ENCODE measurements at regions not wholly inside any gene's neighbourhood (a gene's known extent, or its start where the extent isn't known, plus 50 kb on each side); places are given as distances from the start of the nearest gene placed in this dataset.

DNA sequence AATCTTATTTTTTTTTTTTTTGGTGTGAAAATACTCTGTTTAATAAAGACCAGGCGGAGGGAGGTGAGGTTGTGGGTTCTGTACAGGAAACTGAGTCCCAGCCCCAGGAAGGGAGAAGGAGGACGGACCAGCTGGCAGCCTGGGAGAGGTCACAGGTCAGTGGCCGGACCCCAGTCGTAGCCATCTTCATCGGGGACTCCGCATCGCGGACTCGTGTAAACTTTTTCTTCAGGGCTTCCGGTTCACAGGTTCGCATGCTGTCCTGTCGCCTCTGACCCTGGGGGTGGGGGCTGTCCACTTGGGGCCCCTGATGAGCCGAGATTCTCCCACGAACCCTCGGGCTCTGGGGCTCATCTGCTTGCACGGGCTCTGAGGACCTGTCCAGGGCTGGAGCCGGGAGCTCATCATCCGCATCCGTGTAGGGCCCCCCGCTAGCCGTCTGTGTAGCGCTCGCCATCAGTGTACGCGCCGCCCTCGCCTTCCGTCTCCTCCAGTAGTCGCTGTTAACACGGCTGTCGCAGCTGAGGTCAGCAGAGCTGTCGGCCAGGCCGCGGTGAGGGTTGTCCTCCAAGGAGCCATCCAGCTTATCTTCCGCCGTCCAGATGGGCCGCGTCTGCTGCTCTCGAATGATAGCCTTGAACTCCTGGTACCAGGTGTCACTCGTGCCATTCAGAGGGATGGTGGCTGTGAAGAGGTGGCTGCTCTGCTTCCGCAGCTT lies 975.7 kb upstream of the PRMT6 start:
- no peak for DNase-seq (ENCODE audit: low read depth)

DNA sequence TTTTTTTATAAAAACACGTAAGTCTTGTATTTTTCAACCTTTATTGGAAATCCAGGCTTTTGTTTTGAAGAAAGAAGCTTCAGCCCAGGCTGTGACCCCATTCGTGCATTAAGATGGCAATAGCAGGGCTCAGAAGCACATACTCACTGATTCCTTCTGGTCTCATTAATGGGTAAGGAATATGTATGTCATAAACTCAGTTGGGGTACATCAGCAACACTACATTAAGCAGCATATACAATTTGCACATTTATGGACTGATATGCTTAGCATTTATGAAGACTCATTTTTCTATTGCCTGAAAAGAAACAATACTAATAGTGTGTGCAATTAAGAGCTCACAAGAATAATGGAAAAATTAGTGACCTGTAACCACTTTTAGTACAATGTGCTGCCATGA lies 945.4 kb upstream of the PRMT6 start:
- no peak for DNase-seq (ENCODE audit: low read depth)

DNA sequence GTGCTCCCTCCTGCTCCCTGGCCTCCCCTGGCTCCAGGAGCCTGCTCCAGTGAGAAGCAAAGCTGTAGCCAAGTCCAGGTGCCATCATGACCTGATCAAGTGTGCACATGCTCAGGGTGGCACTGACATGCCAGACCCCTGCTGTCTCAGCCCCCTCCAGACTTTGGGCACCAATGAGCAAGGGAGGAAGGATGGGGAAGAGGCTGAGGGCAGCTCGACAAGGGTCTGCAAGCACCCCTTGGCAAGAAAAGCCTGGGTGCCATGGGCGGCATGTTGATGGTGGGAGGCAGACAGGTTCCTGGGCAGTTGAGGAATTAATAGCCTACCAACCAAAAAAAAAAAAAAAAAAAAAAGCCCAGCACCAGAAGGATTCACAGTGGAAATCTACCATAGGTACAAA lies 942.6 kb upstream of the PRMT6 start:
- DNase-seq (ENCODE audit: low read depth): no peak

DNA sequence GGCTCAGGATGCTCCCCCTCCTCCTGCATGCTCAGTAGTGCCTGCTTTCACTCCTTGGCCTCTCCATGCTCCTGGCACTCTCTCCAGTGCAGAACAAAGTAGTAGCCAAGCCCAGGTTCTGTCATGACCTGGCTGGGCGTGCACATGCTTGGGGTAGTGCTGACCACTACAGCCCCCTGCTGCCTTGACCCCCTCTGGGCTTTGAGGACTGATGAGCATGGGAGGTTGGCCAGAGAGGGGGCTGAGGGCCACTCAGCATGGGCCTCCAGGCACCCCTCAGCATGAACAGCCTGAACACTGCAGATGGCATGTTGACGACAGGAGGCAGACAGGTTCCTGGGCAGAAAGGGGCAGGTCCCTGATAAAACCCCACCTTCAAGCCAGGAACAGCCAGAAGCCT lies 935.7 kb upstream of the PRMT6 start:
- no peak for DNase-seq (ENCODE audit: low read depth)

DNA sequence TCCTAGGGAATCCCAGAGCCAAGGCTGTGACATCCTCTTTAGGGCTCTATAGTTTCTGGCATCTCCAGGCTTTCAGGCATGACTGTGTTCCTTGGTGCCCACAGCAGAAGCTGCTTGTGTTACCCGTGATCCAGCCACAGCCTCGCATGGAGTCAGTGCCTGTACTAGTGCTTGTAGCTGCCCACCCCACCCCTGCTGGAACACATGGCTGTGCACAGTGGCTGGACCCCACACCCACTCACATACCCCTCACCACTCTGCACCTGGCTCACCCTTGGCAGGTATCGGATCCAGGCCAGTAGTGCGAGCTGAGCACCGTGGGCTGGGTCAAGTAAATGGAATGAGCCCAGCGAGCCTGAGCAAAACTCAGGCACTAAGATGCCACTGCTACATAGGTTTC lies 934.7 kb upstream of the PRMT6 start:
- no peak for DNase-seq (ENCODE audit: low read depth)

DNA sequence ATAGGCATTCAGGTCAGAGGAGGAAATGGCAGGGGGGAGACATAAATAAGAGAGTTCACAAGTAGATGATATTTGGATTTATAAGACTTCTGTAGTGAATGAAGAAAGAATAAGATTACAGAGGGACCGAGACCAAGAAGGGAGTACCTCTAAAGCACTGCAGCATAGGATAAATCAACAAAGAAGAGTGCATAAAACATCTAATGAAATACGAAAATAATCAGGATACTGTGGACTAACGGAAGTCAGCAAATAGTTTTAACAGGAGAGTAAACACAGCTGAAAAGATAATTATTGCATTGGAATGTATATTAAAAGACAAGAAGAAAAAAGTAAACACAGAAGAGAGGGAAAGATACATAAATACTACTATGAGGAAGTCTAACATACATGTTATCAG lies 921.9 kb upstream of the PRMT6 start:
- no peak for DNase-seq (ENCODE audit: low read depth)

DNA sequence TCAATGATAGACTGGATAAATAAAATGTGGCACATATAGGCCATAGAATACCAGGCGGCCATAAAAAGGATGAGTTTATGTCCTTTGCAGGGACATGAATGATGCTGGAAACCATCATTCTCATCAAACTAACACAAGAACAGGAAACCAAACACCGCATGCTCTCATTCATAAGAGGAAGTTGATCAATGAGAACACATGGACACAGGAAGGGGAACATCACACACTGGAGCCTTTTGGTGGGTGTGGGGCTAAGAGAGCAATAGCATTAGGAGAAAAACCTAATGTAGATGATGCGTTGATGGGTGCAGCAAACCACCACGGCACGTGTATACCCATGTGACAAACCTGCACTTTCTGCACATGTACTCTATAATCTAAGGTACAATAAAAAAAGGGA lies 883.4 kb upstream of the PRMT6 start:
- DNase-seq (ENCODE audit: low read depth): no peak

DNA sequence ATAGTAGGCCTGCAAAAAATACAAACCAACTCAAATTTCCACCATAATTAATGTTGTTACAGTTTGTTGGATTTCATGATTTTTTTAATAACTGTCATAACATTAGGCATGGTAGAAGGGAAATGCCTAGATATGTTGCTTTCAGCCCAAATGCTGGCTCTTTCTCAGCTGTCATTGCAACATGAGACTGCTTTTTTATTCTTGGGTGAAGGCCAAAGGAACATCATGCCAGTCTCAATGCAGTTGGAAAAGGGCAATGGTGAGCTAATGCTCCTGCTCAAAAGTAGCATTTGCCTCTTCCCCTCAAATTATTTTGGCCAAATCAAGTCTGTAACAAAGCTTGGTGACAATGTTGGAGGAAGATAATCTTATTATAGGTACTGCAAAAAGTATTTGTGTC lies 877.7 kb upstream of the PRMT6 start:
- DNase-seq (ENCODE audit: low read depth): no peak

DNA sequence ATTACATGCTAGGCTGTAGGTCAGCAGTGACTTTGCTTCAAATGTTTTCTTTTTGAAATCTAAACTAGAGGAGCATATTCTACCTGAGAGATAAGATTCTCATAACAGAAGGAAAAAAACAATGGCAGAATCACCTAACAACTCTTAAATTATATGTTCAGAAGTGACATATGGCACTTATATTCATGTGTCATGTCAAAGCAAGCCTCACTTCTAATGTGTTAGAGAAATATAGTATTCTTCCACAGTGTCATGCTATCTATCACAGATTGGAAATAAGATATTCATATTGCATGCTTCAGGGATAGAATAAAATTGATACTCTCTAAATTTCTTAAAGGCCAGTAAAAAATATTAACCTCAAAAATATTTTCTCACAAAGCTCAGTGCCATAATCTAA lies 874.6 kb upstream of the PRMT6 start:
- no peak for DNase-seq (ENCODE audit: low read depth)

DNA sequence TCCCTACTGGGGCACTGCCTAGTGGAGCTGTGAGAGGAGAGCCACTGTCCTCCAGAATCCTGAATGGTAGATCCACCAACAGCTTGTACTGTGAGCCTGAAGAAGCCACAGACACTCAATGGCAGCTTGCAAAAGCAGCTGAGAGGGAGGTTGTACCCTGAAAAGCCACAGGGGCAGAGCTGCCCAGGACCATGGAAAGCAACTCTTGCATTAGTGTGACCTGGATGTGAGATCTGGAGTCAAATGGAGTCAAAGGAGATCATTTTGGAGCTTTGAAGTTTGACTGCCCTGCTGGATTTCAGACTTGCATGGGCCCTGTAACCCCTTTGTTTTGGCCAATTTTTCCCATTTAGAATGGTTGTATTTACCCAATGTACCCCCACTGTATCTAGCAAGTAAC lies 871.4 kb upstream of the PRMT6 start:
- DNase-seq (ENCODE audit: low read depth): no peak

DNA sequence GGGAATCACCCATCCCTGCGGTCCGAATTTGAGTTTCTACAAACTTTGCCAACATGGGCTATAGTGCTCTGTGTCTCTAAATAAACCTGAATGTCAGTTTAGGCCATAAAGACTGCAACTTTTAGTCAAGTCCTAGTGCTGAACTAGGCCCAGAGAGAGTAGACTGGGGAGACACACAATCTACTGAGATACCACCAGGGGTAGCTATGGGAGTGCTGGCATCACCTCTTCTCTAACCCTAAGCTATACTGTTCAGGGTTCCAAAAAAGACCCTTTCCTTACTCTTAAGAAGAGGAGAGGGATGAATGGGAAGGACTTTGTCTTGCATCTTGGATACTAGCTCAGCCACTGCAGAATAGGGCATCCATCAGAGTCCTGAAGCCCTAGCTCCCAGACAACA lies 866.7 kb upstream of the PRMT6 start:
- no peak for DNase-seq (ENCODE audit: low read depth)

DNA sequence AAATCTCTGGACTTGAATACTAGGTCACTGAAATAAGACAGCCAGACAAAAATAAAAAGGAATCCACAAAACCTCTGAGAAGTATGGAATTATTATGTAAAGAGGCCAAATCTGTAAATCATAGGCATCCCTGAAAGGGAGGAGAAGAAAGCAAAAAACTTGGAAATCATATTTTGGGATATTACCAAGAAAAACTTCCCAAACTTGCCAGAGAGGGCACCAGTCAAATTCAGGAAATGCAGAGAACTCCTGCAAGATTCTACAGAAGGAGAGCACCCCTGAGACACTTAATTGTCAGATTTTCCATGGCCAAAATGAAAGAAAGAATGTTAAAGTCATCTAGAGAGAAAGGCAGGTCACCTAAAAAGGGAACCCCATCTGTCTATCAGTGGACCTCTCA lies 862.3 kb upstream of the PRMT6 start:
- no peak for DNase-seq (ENCODE audit: low read depth)

DNA sequence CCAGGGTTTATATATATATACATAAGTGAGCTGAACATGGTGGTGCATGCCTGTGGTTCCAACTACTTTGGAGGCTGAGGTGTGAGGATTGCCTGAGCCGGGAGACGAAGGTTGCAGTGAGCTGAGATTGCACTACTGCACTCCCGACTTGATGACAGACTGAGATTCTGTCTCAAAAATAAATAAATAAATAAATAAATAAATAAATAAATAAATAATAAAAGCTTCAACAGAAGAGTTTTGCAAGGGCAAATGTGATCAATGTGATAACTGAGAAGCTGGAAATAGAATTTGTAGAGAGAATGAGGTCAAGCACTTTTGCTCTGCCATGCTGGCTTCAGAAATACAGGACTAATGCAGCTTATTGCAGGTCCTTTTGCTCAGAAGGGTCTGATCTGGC lies 855.8 kb upstream of the PRMT6 start:
- no peak for DNase-seq (ENCODE audit: low read depth)

DNA sequence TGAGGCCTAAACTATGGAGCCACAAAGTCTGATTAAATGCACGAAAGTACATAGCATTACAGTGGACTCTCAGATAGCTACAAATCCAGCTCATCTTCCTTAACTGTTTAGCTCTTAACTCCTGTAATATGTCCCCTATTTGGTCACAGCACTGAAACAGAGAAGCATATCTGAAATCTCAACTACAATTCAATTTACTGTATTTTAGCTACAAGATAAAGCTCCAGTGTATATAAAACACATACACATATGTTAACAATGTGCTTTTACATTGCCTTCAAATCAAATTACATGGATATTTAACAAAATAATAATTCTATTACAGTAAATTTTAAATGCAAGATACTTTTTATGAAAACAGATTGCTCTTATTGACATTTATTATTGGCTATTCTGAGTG lies 849.3 kb upstream of the PRMT6 start:
- DNase-seq (ENCODE audit: low read depth): no peak

DNA sequence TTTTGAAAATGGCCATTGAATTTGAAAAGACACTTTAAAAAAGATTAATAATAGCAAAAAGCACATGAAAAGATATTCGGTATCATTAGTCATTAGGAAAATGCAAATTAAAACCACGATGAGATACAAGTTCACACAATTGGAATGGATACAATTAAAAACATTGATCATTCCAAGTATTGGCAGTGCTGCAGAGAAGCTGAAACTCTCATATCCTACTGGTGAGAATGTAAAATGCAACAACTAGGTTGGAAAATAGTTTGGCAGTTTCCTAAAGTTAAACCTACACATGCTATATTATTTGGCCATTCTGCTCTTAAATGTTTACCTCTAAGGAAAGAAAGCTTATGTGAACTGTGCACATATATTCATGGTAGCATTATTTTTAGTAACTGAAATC lies 838.7 kb upstream of the PRMT6 start:
- no peak for DNase-seq (ENCODE audit: low read depth)

DNA sequence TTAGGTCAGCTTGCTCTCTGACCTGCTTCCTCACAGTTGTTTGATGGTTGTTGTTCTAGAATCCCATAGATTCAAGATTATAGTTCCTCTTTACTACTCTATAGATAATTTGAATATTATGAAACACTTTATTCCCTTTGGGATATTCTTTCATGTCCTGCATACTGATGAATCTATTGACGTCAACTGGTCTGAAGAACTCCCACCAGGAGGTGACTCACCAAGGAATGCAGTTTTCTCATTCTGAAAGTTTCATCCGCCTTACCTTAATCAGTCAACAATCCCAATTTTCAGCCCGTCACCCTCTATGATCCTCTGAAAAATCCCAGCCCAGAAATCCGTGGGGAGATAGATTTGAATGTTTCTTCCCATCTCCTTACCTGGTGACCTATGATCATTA lies 834.1 kb upstream of the PRMT6 start:
- peak; percentile 57 for DNase-seq (ENCODE audit: low read depth)

DNA sequence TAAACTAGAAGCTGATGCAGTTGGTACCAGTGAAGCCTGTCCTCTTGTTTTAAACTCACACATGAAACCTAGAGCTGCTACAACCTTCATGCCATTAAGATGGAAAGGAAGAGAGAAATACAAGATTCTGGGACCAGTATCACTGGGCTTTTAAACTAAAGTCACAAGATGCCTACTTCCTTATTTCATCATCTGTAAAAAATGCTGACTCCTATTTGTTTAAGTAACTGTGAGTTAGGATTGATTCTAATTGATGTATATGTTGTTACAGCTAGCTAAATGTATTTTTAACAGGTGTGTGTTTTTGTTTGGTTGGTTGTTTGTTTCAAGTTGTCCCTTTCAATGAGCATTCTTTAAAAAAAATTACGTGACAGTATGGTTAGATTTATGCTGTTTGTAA lies 833.3 kb upstream of the PRMT6 start:
- DNase-seq (ENCODE audit: low read depth): no peak

DNA sequence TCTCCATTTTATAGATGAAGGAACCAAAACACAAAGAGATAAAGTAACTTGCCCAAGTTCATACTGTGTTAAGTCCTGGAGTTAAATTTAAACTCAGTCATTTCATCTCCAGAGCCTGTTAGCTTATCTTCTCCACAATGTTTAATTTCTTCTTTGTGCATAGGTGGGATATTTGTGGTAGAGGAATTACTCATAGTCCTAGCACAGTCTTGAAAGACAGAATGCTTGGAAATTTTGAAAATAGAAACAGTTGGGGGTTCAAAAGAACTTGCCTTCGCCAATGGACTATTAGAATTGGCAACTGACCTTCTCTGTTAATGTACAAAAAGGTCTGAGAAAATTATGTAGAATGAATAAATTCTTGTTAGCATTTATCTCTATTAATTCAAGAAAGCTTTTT lies 832.0 kb upstream of the PRMT6 start:
- no peak for DNase-seq (ENCODE audit: low read depth)

DNA sequence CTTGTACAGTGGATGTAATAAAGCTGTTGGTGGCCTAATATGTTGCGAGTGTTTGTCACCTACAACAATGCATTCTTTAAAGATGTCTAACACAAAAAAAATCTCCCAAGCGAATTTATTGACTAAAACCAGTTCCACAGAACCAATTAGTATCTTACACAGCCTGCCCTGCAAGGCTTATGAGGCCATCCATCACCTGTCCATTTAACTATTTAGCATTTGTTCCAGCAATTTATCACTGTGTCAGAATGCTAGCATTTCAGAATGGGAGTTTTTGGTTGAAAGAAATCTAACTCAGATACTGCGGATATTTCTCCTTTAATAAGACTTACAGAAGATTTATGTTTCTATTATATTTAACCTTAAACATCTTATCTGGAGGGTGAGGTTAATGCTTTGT lies 831.1 kb upstream of the PRMT6 start:
- no peak for DNase-seq (ENCODE audit: low read depth)

DNA sequence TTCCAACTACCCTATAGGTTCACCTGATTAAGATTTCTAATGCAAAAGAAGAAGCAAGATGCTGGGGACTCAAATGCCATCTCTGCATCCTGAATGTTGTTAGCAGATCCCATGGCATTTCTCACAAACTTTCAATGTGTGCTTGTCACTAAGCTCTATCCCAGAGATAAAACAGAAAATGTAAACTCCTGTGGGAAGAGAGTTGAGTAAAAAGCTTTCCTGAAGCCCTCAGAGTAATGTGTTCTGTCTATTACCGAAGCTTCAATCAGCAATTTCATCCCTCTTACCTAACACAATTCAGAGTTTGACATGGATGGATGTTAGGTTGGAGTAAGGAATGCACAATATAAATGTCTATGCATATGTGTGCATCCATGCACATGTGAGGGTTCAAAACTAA lies 829.9 kb upstream of the PRMT6 start:
- DNase-seq (ENCODE audit: low read depth): no peak

DNA sequence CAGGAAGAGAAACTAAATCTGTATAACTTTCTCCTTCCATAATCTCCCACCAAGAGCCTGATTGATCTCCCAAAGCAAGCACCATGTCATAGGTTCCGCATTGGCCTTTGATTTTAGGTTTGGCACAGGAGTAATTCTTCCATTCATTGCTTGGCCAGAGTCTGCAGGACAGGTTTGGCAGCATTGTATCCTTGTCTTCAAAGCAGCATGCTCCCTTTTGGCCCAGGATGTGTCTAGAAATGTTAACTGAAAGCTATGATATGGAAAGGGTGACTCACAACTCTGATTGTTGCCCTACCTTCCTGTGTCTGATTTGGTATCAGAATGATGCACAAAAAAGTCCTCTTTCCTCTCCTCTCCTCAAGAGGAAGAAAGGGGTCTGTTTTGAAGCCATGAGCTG lies 824.3 kb upstream of the PRMT6 start:
- DNase-seq (ENCODE audit: low read depth): no peak

DNA sequence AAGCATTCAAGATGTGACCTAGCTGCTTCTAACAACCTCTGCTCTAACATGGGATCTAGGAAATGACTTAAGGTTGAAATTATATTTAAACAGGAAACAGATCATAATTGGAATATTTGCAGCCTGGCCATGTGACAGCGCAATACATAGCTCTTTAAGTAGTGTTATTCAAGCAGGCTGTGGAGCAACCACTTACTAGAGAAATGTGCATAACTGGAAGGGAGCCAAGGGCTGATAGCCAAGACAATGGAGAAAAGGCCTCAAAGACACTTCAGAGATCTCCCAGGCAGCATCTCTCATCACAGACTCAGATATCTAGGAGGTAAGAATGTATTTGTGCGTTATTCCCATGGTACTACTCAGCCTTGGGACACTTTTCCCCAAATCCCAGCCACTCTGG lies 823.0 kb upstream of the PRMT6 start:
- no peak for DNase-seq (ENCODE audit: low read depth)

DNA sequence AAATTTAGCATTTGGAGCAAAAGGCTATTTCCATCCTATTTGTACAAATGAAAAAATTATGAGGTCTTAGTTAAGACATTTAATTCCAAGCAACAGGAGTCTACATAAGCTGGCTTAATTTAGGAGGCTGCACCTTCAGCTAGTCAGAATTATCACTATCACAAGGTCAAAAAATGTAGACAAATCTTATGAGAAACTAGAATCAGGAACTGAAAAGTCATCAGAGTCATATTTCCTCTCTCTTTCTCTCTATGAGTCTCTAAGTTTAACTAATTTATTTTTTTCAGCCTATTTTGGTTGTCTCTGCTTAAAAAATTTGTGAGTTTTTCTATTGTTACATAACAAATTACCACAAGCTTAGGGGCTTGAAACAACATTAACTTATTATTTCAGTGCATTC lies 807.1 kb upstream of the PRMT6 start:
- no peak for DNase-seq (ENCODE audit: low read depth)

DNA sequence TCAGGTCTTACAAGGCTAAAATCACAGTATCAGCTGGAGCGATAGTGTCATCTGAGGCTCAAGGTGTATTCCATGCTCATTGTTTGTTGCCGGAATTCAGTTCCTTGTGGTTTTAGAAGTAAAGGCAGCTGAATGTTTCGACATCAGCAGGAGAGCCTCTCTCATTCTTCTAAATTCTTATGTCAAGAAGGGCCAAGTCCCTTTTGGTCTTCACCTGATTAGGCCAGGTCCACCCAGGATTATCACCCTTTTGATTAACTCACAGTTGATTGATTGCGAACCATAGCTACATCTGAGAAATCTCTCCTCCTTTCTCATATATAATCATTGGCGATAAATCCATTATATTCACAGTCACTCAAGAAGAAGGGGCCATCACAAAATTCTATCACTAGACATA lies 806.7 kb upstream of the PRMT6 start:
- no peak for DNase-seq (ENCODE audit: low read depth)

DNA sequence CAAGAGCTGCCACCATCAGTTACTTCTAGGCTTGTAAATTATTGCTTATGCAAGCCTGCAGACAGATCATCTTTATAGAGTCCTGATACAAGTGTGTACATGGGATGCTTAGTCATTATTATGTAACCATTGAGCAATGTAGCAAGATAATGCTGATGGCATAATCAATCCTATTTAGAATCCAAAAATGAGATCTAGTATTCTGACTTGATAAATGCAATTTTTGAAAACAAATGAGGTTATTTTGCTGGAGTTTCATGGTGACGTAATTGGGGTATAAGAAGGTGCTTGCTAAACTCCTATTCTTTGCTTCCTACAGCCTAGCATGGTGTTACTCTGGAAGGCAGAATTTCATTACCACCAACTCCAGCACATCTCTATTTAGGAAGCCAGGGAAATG lies 801.7 kb upstream of the PRMT6 start:
- DNase-seq (ENCODE audit: low read depth): peak; percentile 35
